ENCODE measurements at regions not wholly inside any gene's neighbourhood (a gene's known extent, or its start where the extent isn't known, plus 50 kb on each side); places are given as distances from the start of the nearest gene placed in this dataset.

DNA sequence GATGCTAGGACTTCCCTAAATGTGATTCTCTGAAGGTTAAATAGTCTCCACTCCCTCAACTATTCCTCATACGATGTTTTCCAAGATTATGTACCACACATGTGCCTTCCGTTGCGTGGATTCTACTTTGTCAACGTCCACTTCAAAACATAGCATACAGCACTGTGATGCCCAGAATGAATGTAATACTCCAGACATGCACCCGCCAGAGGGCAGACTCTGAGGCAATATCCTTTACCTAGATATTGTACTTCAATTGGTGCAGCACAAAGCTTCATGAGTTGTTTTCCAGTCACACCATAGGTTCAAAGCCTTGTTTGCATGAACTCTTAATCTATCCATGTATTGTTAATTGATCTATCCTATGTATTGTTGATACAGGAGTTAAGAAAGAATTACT, 201.0 kb upstream of the NABP1 start:
- TF ChIP-seq, protein P1, sequence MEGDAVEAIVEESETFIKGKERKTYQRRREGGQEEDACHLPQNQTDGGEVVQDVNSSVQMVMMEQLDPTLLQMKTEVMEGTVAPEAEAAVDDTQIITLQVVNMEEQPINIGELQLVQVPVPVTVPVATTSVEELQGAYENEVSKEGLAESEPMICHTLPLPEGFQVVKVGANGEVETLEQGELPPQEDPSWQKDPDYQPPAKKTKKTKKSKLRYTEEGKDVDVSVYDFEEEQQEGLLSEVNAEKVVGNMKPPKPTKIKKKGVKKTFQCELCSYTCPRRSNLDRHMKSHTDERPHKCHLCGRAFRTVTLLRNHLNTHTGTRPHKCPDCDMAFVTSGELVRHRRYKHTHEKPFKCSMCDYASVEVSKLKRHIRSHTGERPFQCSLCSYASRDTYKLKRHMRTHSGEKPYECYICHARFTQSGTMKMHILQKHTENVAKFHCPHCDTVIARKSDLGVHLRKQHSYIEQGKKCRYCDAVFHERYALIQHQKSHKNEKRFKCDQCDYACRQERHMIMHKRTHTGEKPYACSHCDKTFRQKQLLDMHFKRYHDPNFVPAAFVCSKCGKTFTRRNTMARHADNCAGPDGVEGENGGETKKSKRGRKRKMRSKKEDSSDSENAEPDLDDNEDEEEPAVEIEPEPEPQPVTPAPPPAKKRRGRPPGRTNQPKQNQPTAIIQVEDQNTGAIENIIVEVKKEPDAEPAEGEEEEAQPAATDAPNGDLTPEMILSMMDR (IDR thresholded peaks at IDR 0.05): no peak

- TF ChIP-seq, protein P1 (IDR thresholded peaks at IDR 0.05): no peak
Measured at GRCh38 chr2:191478799-191479679, 198.9 kb upstream of the NABP1 start.

DNA sequence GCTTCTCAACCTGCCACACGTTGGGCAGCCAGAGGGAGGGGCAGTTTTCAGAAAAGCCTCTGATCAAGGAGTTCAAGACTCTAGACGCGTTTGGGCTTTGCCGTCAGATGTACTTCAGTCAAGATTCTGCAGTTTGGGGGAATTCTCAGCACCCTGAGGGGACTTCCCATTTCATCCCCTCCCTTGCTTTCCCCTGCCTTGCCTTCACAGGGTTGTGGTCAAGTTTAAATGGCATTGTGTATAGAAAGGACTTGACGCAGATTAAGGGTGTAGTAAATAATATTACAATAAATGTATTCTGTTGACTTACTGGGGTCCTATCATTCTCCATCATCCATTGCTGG, 198.3 kb upstream of the NABP1 start:
- TF ChIP-seq, protein P1 (IDR thresholded peaks at IDR 0.05): no peak

- TF ChIP-seq, protein P1 (IDR thresholded peaks at IDR 0.05): no peak
Measured at GRCh38 chr2:191481305-191482070, 196.4 kb upstream of the NABP1 start.

DNA sequence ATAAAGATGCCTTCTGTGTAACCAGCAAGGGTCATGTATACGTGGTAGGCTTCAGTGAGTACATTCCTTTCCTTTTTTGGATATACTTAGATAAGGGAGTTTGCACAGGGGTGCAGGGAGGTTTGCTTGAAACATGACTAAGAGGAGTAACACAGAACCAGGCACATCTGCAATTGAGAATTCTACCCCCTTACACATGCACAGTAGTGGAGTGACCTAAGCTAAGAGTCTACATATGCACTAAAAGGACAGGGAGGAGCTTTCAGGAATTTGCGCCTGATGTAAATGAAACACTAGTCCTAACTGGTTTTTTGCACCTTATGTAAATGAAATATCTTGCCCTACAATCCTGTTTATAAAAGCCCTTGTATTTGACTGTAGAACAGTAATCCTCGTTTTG, 194.8 kb upstream of the NABP1 start:
- TF ChIP-seq, protein P1 (IDR thresholded peaks at IDR 0.05): no peak

GRCh38 chr2:191486584-191487320, 191.2 kb upstream of the NABP1 start:
- TF ChIP-seq, protein P1 (IDR thresholded peaks at IDR 0.05): no peak

- TF ChIP-seq, protein P1 (IDR thresholded peaks at IDR 0.05): no peak
Measured at GRCh38 chr2:191488135-191488534, 189.8 kb upstream of the NABP1 start.

Measured in LNCAP (cell line).